G401 (cell line): ENCODE measurements at regions not wholly inside any gene's neighbourhood (a gene's known extent, or its start where the extent isn't known, plus 50 kb on each side); places are given as distances from the start of the nearest gene placed in this dataset.

Experiments
- DNase-seq: peaks from one replicate; pipeline ENCODE4 v3.0.0-alpha.2; 2015; ENCODE audit warnings: low spot score
- in situ Hi-C: cut with HindIII; loops from 2 replicates; pipeline ENCODE4 v1.10.0; 2016; ENCODE audit warnings: low sequenced_read_pairs, mixed read lengths

- in situ Hi-C loops: no loop called here
- no peak for DNase-seq
These were observed 171.8 kb upstream of the FOXN3 start for GRCh38 chr14:89588840-89589296.

- DNase-seq: no peak
- in situ Hi-C loops: no loop called here
These were observed 171.0 kb upstream of the FOXN3 start for GRCh38 chr14:89588016-89588415.

DNA sequence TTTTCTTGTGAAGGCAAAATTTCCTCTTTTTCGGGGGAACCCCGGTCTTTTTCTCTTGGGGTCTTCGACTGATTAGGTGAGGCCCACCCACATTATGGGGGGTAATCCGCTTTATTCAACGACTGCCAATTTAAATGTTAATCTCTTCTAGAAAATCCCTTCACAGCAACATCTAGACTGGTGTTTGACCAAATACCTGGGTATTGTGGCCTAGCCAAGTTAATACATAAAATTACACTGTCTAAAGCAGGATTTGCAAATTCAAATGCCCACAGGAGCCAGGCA, 170.0 kb upstream of the FOXN3 start:
- no peak for DNase-seq
- in situ Hi-C loops: no loop called here

DNA sequence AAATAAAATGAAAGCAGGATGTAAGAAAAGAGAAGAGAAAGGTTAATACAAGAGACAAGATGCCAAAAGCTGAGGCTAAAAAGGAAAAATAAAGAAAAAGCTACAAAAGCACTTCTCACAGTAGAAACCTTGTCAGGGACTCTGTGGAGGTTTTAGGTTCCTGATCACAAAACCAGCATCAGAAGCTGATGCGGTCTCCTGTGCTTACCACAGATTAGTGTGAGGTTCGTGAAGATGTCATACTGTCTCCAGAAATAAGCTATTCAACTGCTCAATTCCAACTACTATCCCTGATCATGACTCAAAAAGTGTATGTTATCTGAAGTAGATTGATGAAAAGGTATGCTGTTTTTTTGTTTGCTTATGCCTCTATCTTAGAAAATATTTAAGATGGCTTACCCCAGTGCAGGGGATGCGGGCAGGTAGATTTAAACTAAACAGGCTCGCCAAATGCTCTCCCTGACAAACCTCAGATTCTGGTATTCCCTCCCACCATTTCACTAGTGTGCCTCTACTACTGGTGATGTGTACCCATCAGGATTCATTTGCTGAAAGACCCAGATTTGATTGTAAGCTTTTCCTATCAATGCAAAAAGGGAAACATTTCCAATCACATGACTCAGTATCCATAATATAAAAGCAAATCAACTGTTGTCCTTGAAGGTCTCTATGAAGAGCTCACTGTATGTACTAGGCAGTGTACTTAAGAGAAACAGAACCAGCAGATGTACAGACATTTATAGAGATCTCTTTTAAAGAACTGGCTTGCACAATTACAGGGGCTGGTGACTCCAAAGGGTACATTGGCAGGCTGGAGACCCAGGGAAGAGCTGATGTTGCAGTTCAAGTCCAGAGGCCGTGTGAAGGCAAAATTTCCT, 169.5 kb upstream of the FOXN3 start:
- in situ Hi-C loops: no loop called here
- DNase-seq: no peak

GRCh38 chr14:89578156-89578555, 161.1 kb upstream of the FOXN3 start:
- in situ Hi-C loops: no loop called here
- DNase-seq: no peak

DNA sequence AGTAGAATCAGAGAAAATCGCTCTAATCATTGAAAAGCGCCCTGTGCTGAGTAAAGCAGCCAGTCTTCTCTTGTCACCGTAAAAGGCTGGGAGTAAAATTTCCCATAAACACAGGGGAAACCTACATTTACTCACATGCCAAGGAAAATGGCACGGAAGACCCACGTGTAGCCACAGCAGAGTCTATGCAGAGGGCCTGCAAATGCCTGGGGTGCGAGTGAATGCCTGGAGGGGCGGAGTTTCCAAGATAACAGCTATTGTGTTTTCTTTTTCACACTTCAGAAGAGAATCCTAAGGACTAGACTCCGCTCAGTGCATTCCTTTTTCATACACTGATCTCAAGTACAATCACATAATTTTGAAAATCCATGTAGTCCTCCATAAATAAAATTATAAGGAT, 159.9 kb upstream of the FOXN3 start:
- in situ Hi-C loops: no loop called here
- DNase-seq: no peak

DNA sequence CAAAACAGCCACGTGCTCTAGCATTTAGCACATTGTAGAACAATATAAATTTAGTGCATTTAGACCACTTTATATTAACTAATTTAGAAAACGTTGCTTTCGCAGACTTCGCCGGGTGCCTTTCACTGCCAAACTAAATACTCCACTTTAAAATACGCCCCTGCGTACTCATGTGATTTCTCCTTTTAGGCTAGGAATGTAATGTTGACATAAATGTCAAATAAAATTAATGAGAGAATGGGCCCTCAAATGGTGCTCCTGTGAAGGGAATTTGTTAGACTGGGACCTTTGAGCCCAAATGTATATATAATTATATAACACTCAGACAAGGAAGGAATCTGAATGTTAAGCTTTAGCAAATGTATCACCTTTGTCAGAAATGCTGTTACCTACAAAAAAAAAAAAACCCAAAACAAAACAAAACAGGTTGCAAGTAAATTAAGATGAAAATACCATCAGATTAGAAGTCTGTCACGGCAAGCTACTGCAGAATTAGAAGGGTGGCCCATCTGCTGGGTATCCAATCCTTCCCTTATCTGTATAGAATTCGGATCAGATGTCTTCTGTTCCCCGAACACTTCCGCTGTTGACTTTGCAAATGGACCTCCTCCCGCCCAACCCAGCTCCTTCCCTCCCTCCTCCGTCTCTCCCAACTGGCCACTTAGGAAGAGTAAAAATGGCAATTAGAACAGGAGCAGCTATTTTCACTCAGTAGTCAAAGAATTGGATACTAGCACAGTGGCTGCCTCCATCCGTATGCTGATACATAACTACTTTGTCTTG, 159.3 kb upstream of the FOXN3 start:
- in situ Hi-C loops: no loop called here
- DNase-seq: peak; percentile 49

DNA sequence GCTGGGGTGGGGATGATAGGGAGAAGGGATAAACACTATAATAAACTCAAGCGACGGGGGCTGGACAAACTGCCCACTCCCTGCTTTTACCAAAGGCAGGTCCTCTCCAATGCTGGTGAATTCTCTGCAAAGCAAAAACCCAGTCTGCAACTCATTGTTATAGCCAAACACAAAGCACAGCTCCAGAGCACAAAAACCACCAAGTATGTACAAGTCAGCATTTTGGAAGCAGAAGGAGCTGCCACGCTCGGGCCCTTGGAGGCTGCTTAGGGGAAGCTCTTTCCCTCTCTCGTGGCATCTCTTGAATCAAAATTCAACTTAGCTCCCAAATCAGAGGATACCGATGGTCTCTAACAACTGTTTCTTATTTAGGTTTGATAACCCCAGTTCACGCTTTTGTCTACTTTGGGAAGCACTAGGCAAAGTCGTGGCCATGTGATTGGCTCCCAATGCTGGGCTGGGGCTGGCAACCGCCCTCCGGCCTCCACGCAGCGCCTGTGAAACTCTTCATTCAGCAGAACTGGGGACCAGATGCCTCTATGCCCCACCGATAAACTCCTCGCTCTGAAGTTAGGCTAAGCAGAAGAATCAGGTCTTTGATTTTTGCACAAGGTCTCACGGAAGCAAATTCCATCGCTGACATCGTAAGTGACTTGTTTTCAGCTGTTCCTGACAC, 158.5 kb upstream of the FOXN3 start:
- no peak for DNase-seq
- in situ Hi-C loops: no loop called here

- in situ Hi-C loops: no loop called here
- no peak for DNase-seq
These were observed 157.4 kb upstream of the FOXN3 start for GRCh38 chr14:89574420-89574819.

DNA sequence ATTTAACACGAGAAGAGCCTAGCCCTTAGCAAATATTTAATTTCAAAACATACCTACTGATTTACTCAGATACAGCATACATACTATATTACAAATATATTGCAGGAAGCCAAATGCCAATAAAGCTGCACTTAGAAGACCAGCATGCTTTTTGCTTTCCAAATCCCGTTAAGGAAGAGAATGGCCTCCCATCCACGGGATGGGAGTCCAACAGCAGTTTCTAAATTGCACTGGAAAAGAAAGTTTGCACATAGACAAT, 156.3 kb upstream of the FOXN3 start:
- no peak for DNase-seq
- in situ Hi-C loops: no loop called here

DNA sequence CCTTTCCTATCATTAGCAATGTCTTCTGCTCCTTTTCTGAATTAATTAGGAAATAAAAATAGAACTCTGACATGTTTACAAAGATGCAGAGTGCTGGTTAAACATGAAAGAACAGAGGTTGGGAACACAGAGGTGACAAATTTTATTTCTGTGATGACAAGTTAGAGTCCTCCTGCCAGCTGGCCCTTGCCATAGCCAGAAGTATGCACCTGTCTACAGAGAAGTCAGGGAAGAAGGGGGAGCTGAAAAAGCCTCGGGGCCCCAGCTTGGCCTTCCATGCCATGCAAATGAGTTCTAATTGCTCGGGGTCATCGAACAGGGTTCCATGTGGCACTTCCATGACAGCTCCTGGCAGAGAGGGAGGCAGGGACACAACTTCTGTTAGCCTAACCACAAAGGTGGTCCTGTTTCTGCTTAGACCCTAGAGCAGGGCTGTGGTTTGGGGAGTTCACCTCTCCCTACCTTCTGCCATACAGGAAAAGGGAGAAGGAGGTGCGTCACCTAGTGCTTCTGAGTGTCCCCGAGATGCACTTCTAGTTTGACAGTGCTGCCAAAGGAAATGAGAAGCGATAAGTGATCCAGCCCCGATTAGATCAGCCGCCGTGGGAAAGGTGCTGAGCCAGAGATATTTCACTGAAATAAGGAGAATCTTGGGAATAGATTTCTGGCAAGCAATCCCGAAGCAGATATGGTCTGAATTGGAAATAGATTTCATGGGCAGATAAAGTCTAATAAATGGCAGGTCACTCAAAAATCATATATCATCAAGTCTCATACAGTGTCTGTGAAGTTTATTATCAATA, 155.8 kb upstream of the FOXN3 start:
- in situ Hi-C loops: no loop called here
- DNase-seq: peak; percentile 34

DNA sequence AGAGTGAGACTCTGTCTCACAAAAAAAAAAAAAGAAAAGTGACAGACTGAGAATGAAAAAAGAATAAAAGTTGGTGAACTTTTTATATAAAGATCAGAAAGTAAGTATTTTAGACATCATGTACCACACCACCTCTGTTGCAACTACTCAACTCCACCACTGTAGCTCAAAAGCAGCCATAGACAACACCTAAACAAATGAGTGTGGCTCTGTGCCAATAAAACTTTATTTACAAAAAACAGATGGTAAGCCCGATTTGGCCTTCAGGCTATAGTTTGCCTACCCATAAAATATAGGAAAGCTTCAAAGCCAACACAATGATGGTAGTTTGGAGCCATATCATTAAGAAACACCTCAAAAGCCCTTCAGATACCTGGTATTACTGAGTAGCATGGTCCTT, 154.5 kb upstream of the FOXN3 start:
- in situ Hi-C loops: no loop called here
- no peak for DNase-seq

GRCh38 chr14:89566644-89567415, 149.8 kb upstream of the FOXN3 start:
- in situ Hi-C loops: no loop called here
- DNase-seq: no peak

GRCh38 chr14:89566180-89566579, 149.1 kb upstream of the FOXN3 start:
- DNase-seq: no peak
- in situ Hi-C loops: no loop called here

DNA sequence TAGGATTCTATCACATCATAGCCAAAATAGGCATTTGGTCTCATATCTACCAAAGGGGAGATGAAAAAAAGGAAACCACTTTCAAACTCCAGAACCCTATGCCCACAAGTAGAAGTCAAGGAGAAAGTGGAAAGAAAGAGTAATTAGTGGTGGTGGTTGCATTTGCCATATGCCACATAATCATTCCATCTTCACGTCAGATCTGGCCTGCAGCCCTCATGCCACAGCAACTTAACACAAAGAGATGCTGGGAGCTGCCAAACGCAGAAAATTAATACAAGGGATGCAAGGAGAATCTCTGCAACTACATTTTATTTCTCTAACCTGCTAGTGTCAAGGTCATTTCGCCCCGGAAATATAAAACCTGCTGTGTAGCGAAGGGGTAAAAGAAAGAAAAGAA, 148.6 kb upstream of the FOXN3 start:
- in situ Hi-C loops: no loop called here
- DNase-seq: no peak

- in situ Hi-C loops: no loop called here
These were observed 148.0 kb upstream of the FOXN3 start for GRCh38 chr14:89564989-89565388.

GRCh38 chr14:89564286-89564957, 147.4 kb upstream of the FOXN3 start:
- no peak for DNase-seq
- in situ Hi-C loops: no loop called here

More at GRCh38 chr14:89564989-89565388, 148.0 kb upstream of the FOXN3 start:
- DNase-seq: no peak

GRCh38 chr14:89563471-89563870, 146.4 kb upstream of the FOXN3 start:
- in situ Hi-C loops: no loop called here
- DNase-seq: no peak
